Activated CD8-positive, alpha-beta T cell treated with anti-CD3 and anti-CD28 coated beads for 36 hours (primary cell): ENCODE measurements at regions not wholly inside any gene's neighbourhood (a gene's known extent, or its start where the extent isn't known, plus 50 kb on each side); places are given as distances from the start of the nearest gene placed in this dataset.

ENCODE experiments used
- ATAC-seq: fragments of 200-7000 bp; cut with Tn5 transposase; one replicate; pipeline ENCODE4 v1.10.0; 2021; ENCODE audit warnings: mild to moderate bottlenecking, moderate library complexity
- CTCF ChIA-PET: fragments of 350-600 bp; sonication (Branson Sonifier 250); formaldehyde crosslinking; loops from one replicate; lab custom pipeline; 2021; ENCODE audit warnings: antibody characterized with exemption; lab: Charles Lee
- POLR2A ChIA-PET: fragments of 350-600 bp; sonication (Branson Sonifier 250); formaldehyde crosslinking; loops from one replicate; lab custom pipeline; 2021; ENCODE audit warnings: antibody characterized with exemption; lab: Charles Lee
- DNase-seq: peaks from one replicate; pipeline ENCODE4 v3.0.0-alpha.2; 2020
- H3K27ac Mint-ChIP-seq: one replicate; pipeline ENCODE4 v1.8.0; 2021; ENCODE audit warnings: mild to moderate bottlenecking, mixed read lengths
- H3K27me3 Mint-ChIP-seq: one replicate; pipeline ENCODE4 v1.8.0; 2021; ENCODE audit warnings: mixed read lengths
- H3K36me3 Mint-ChIP-seq: one replicate; pipeline ENCODE4 v1.8.0; 2021; ENCODE audit warnings: low read depth, mixed read lengths
- H3K4me1 Mint-ChIP-seq: one replicate; pipeline ENCODE4 v1.8.0; 2021; ENCODE audit warnings: low read depth, mixed read lengths
- H3K4me3 Mint-ChIP-seq: one replicate; pipeline ENCODE4 v1.8.0; 2021; ENCODE audit warnings: mild to moderate bottlenecking, moderate library complexity, mixed read lengths
- H3K9me3 Mint-ChIP-seq: one replicate; pipeline ENCODE4 v1.8.0; 2021; ENCODE audit warnings: mixed read lengths
- CTCF ChIP-seq: fragments of 200-600 bp; IDR thresholded peaks from one replicate; pipeline ENCODE4 v1.8.0; 2022; ENCODE audit warnings: antibody characterized with exemption, mild to moderate bottlenecking
- intact Hi-C: fragments of 100-400 bp; cut with micrococcal nuclease; formaldehyde crosslinking; loops from one replicate; pipeline ENCODE4 v1.10.0; 2022

GRCh38 chr13:33445024-33445423 is 159.5 kb upstream of the STARD13 start:
- H3K4me3 Mint-ChIP-seq = no peak overlapping the region
- TF ChIP-seq CTCF = no peak
- ATAC-seq = no peak
- H3K27me3 Mint-ChIP-seq = peaks cover 10% of the 10 kb centered on the region
- H3K9me3 Mint-ChIP-seq = no peaks in the 10 kb centered on the region
- intact Hi-C loops = no loop called here
- no peaks in the 10 kb centered on the region for H3K4me1 Mint-ChIP-seq
- no peak for DNase-seq
- no peaks in the 10 kb centered on the region for H3K36me3 Mint-ChIP-seq
- H3K27ac Mint-ChIP-seq = no peak overlapping the region
- ChIA-PET CTCF (no interaction called here), POLR2A (no interaction called here)

- ATAC-seq (no peak), DNase-seq (no peak)
- Mint-ChIP-seq H3K27me3 (peaks cover 12% of the 10 kb centered on the region), H3K4me1 (no peaks in the 10 kb centered on the region), H3K9me3 (no peaks in the 10 kb centered on the region), H3K27ac (no peak overlapping the region), H3K36me3 (no peaks in the 10 kb centered on the region), H3K4me3 (no peak overlapping the region)
- POLR2A ChIA-PET = no interaction called here
- CTCF ChIA-PET = no interaction called here
- no peak for TF ChIP-seq CTCF
- intact Hi-C loops = no loop called here
Observed at GRCh38 chr13:33445476-33445875, 159.9 kb upstream of the STARD13 start.

- H3K9me3 Mint-ChIP-seq = no peaks in the 10 kb centered on the region
- H3K27me3 Mint-ChIP-seq = peaks cover 7% of the 10 kb centered on the region
- ChIA-PET POLR2A (no interaction called here), CTCF (no interaction called here)
- ATAC-seq = no peak
- H3K36me3 Mint-ChIP-seq = no peaks in the 10 kb centered on the region
- no peak for TF ChIP-seq CTCF
- H3K27ac Mint-ChIP-seq = no peak overlapping the region
- intact Hi-C loops = no loop called here
- H3K4me1 Mint-ChIP-seq = no peaks in the 10 kb centered on the region
- no peak overlapping the region for H3K4me3 Mint-ChIP-seq
- no peak for DNase-seq
Observed at GRCh38 chr13:33446821-33447725, 161.5 kb upstream of the STARD13 start.

GRCh38 chr13:33448889-33449288 is 163.3 kb upstream of the STARD13 start:
- Mint-ChIP-seq H3K4me3 (no peak overlapping the region), H3K27ac (no peak overlapping the region), H3K27me3 (peaks cover 7% of the 10 kb centered on the region), H3K4me1 (no peaks in the 10 kb centered on the region), H3K36me3 (no peaks in the 10 kb centered on the region), H3K9me3 (no peaks in the 10 kb centered on the region)
- ChIA-PET CTCF (no interaction called here), POLR2A (no interaction called here)
- DNase-seq (no peak), ATAC-seq (no peak)
- intact Hi-C loops = no loop called here
- no peak for TF ChIP-seq CTCF

GRCh38 chr13:33450956-33451709 is 165.6 kb upstream of the STARD13 start:
- H3K27ac Mint-ChIP-seq = no peak overlapping the region
- POLR2A ChIA-PET = no interaction called here
- ATAC-seq (no peak), DNase-seq (no peak)
- no peaks in the 10 kb centered on the region for H3K36me3 Mint-ChIP-seq
- intact Hi-C loops = no loop called here
- no peak overlapping the region for H3K4me3 Mint-ChIP-seq
- no peak for TF ChIP-seq CTCF
- peaks cover 7% of the 10 kb centered on the region for H3K27me3 Mint-ChIP-seq
- H3K9me3 Mint-ChIP-seq = no peaks in the 10 kb centered on the region
- H3K4me1 Mint-ChIP-seq = no peaks in the 10 kb centered on the region
- CTCF ChIA-PET = no interaction called here
